Activated CD4-positive, alpha-beta memory T cell treated with anti-CD3 and anti-CD28 coated beads for 36 hours (primary cell): ENCODE measurements at regions not wholly inside any gene's neighbourhood (a gene's known extent, or its start where the extent isn't known, plus 50 kb on each side); places are given as distances from the start of the nearest gene placed in this dataset.

Experiments used
- CTCF ChIA-PET: fragments of 350-600 bp; sonication (Branson Sonifier 250); formaldehyde crosslinking; loops from one replicate; lab custom pipeline; 2021; ENCODE audit warnings: antibody characterized with exemption, inconsistent platforms; lab: Charles Lee
- POLR2A ChIA-PET: fragments of 350-600 bp; sonication (Branson Sonifier 250); formaldehyde crosslinking; loops from one replicate; lab custom pipeline; 2021; ENCODE audit warnings: antibody characterized with exemption; lab: Charles Lee
- DNase-seq: peaks from one replicate; pipeline ENCODE4 v3.0.0-alpha.2; 2020
- H3K27ac Mint-ChIP-seq: one replicate; pipeline ENCODE4 v1.8.0; 2021; ENCODE audit warnings: mixed read lengths
- H3K27me3 Mint-ChIP-seq: one replicate; pipeline ENCODE4 v1.8.0; 2021; ENCODE audit warnings: mixed read lengths
- H3K36me3 Mint-ChIP-seq: one replicate; pipeline ENCODE4 v1.8.0; 2021; ENCODE audit warnings: mixed read lengths
- H3K4me1 Mint-ChIP-seq: one replicate; pipeline ENCODE4 v1.8.0; 2021; ENCODE audit warnings: low read depth, mixed read lengths
- H3K4me3 Mint-ChIP-seq: one replicate; pipeline ENCODE4 v1.8.0; 2021; ENCODE audit warnings: mild to moderate bottlenecking, mixed read lengths
- H3K9me3 Mint-ChIP-seq: one replicate; pipeline ENCODE4 v1.8.0; 2021; ENCODE audit warnings: mixed read lengths
- intact Hi-C: fragments of 100-400 bp; cut with micrococcal nuclease; formaldehyde crosslinking; loops from one replicate; pipeline ENCODE4 v1.15.1; 2023

GRCh38 chr10:77710081-77710551, 72.5 kb upstream of the KCNMA1 start:
- H3K9me3 Mint-ChIP-seq = no peaks in the 10 kb centered on the region
- POLR2A ChIA-PET = no interaction called here
- peaks cover 11% of the 10 kb centered on the region for H3K4me1 Mint-ChIP-seq
- CTCF ChIA-PET = interaction anchor here (1.1 to 7.8 kb wide), 6 partner anchors 12 to 545 kb away, joined by 3 to 76 read pairs (median 32); no protein-coding TSS in a partner anchor
- H3K27ac Mint-ChIP-seq = no peak overlapping the region
- peaks cover 21% of the 10 kb centered on the region for H3K27me3 Mint-ChIP-seq
- intact Hi-C loops = no loop called here
- H3K4me3 Mint-ChIP-seq = no peak overlapping the region
- peak; percentile 50 for DNase-seq
- H3K36me3 Mint-ChIP-seq = no peaks in the 10 kb centered on the region

GRCh38 chr10:77707570-77707969, 70.0 kb upstream of the KCNMA1 start:
- no peak overlapping the region for H3K27ac Mint-ChIP-seq
- peaks cover 23% of the 10 kb centered on the region for H3K27me3 Mint-ChIP-seq
- no peaks in the 10 kb centered on the region for H3K9me3 Mint-ChIP-seq
- H3K4me1 Mint-ChIP-seq = peaks cover 11% of the 10 kb centered on the region
- intact Hi-C loops = no loop called here
- H3K36me3 Mint-ChIP-seq = no peaks in the 10 kb centered on the region
- ChIA-PET POLR2A (no interaction called here), CTCF (interaction anchor here (0.5 kb wide), 1 partner anchor 24 kb away, joined by 3 read pairs; no protein-coding TSS in a partner anchor)
- H3K4me3 Mint-ChIP-seq = no peak overlapping the region
- DNase-seq = no peak

- CTCF ChIA-PET = interaction anchor here (11.1 kb wide), 1 partner anchor 9 kb away, joined by 51 read pairs; no protein-coding TSS in a partner anchor
These were observed 64.6 kb upstream of the KCNMA1 start for GRCh38 chr10:77702166-77702565.

GRCh38 chr10:77700086-77700485, 62.5 kb upstream of the KCNMA1 start:
- no peaks in the 10 kb centered on the region for H3K9me3 Mint-ChIP-seq
- H3K4me1 Mint-ChIP-seq = no peaks in the 10 kb centered on the region
- POLR2A ChIA-PET = no interaction called here
- CTCF ChIA-PET = interaction anchor here (0.8 to 11.1 kb wide), 2 partner anchors 12 to 56 kb away, joined by 3 to 51 read pairs; no protein-coding TSS in a partner anchor
- intact Hi-C loops = no loop called here
- DNase-seq = no peak
- no peak overlapping the region for H3K4me3 Mint-ChIP-seq
- H3K27me3 Mint-ChIP-seq = peaks cover 13% of the 10 kb centered on the region
- no peak overlapping the region for H3K27ac Mint-ChIP-seq
- H3K36me3 Mint-ChIP-seq = no peaks in the 10 kb centered on the region

More at GRCh38 chr10:77702166-77702565, 64.6 kb upstream of the KCNMA1 start:
- no peak overlapping the region for H3K27ac Mint-ChIP-seq
- intact Hi-C loops = no loop called here
- no peaks in the 10 kb centered on the region for H3K9me3 Mint-ChIP-seq
- peaks cover 15% of the 10 kb centered on the region for H3K27me3 Mint-ChIP-seq
- no peak for DNase-seq
- POLR2A ChIA-PET = no interaction called here
- H3K4me1 Mint-ChIP-seq = no peaks in the 10 kb centered on the region
- H3K4me3 Mint-ChIP-seq = no peak overlapping the region
- H3K36me3 Mint-ChIP-seq = no peaks in the 10 kb centered on the region

- ChIA-PET CTCF (interaction anchor here (0.8 to 11.1 kb wide), 2 partner anchors 12 to 21 kb away, joined by 4 to 51 read pairs; no protein-coding TSS in a partner anchor), POLR2A (no interaction called here)
- Mint-ChIP-seq H3K27me3 (peaks cover 11% of the 10 kb centered on the region), H3K9me3 (no peaks in the 10 kb centered on the region), H3K4me3 (no peak overlapping the region), H3K36me3 (no peaks in the 10 kb centered on the region), H3K27ac (no peak overlapping the region), H3K4me1 (no peaks in the 10 kb centered on the region)
- DNase-seq = no peak
- intact Hi-C loops = no loop called here
These were observed 61.6 kb upstream of the KCNMA1 start for GRCh38 chr10:77699080-77699645.

GRCh38 chr10:77698267-77698931, 60.8 kb upstream of the KCNMA1 start:
- intact Hi-C loops = no loop called here
- Mint-ChIP-seq H3K27me3 (peaks cover 11% of the 10 kb centered on the region), H3K4me1 (no peaks in the 10 kb centered on the region), H3K36me3 (no peaks in the 10 kb centered on the region), H3K27ac (no peak overlapping the region), H3K9me3 (no peaks in the 10 kb centered on the region), H3K4me3 (no peak overlapping the region)
- DNase-seq = no peak
- POLR2A ChIA-PET = no interaction called here
- CTCF ChIA-PET = interaction anchor here (0.8 to 11.1 kb wide), 3 partner anchors 13 to 523 kb away, joined by 3 to 51 read pairs (median 4); no protein-coding TSS in a partner anchor

GRCh38 chr10:77696584-77696983, 59.0 kb upstream of the KCNMA1 start:
- intact Hi-C loops = no loop called here
- CTCF ChIA-PET = interaction anchor here (11.1 kb wide), 1 partner anchor 15 kb away, joined by 51 read pairs; no protein-coding TSS in a partner anchor
- no peaks in the 10 kb centered on the region for H3K36me3 Mint-ChIP-seq

GRCh38 chr10:77695186-77695585, 57.6 kb upstream of the KCNMA1 start:
- Mint-ChIP-seq H3K4me3 (no peak overlapping the region), H3K4me1 (no peaks in the 10 kb centered on the region), H3K27me3 (peaks cover 8% of the 10 kb centered on the region), H3K9me3 (no peaks in the 10 kb centered on the region), H3K36me3 (no peaks in the 10 kb centered on the region), H3K27ac (no peak overlapping the region)
- intact Hi-C loops = no loop called here
- DNase-seq = no peak
- POLR2A ChIA-PET = no interaction called here
- CTCF ChIA-PET = interaction anchor here (11.1 kb wide), 1 partner anchor 16 kb away, joined by 51 read pairs; no protein-coding TSS in a partner anchor

More at GRCh38 chr10:77696584-77696983, 59.0 kb upstream of the KCNMA1 start:
- no peaks in the 10 kb centered on the region for H3K9me3 Mint-ChIP-seq
- POLR2A ChIA-PET = no interaction called here
- H3K4me1 Mint-ChIP-seq = no peaks in the 10 kb centered on the region
- H3K27ac Mint-ChIP-seq = no peak overlapping the region
- peaks cover 8% of the 10 kb centered on the region for H3K27me3 Mint-ChIP-seq
- no peak overlapping the region for H3K4me3 Mint-ChIP-seq
- no peak for DNase-seq

GRCh38 chr10:77692782-77693181, 55.2 kb upstream of the KCNMA1 start:
- POLR2A ChIA-PET = no interaction called here
- Mint-ChIP-seq H3K4me1 (no peaks in the 10 kb centered on the region), H3K36me3 (no peaks in the 10 kb centered on the region), H3K27me3 (peaks cover 6% of the 10 kb centered on the region), H3K9me3 (no peaks in the 10 kb centered on the region), H3K27ac (no peak overlapping the region), H3K4me3 (no peak overlapping the region)
- DNase-seq = no peak
- intact Hi-C loops = no loop called here
- CTCF ChIA-PET = interaction anchor here (11.1 kb wide), 1 partner anchor 19 kb away, joined by 51 read pairs; no protein-coding TSS in a partner anchor

GRCh38 chr10:77689339-77689738, 51.7 kb upstream of the KCNMA1 start:
- Mint-ChIP-seq H3K36me3 (no peaks in the 10 kb centered on the region), H3K9me3 (no peaks in the 10 kb centered on the region), H3K27ac (no peak overlapping the region), H3K27me3 (peaks cover 5% of the 10 kb centered on the region), H3K4me1 (no peaks in the 10 kb centered on the region), H3K4me3 (no peak overlapping the region)
- intact Hi-C loops = no loop called here
- DNase-seq = no peak
- CTCF ChIA-PET = interaction anchor here (1.7 kb wide), 1 partner anchor 22 kb away, joined by 6 read pairs; no protein-coding TSS in a partner anchor
- POLR2A ChIA-PET = no interaction called here

GRCh38 chr10:77687621-77688020, 50.0 kb upstream of the KCNMA1 start:
- H3K4me3 Mint-ChIP-seq = no peak overlapping the region
- ChIA-PET CTCF (interaction anchor here (1.5 kb wide), 1 partner anchor 24 kb away, joined by 4 read pairs; no protein-coding TSS in a partner anchor), POLR2A (no interaction called here)
- H3K4me1 Mint-ChIP-seq = no peaks in the 10 kb centered on the region
- intact Hi-C loops = no loop called here
- no peaks in the 10 kb centered on the region for H3K9me3 Mint-ChIP-seq
- no peak for DNase-seq
- peaks cover 5% of the 10 kb centered on the region for H3K27me3 Mint-ChIP-seq
- H3K36me3 Mint-ChIP-seq = no peaks in the 10 kb centered on the region
- no peak overlapping the region for H3K27ac Mint-ChIP-seq
